Upper lobe of left lung (tissue), 6 donors: ENCODE measurements at regions not wholly inside any gene's neighbourhood (a gene's known extent, or its start where the extent isn't known, plus 50 kb on each side); places are given as distances from the start of the nearest gene placed in this dataset.
A peak's percentile ranks its signal among the peaks of the same experiment; 100 is the strongest.

Source experiments
- ATAC-seq, 2 donors: fragments of 200-7000 bp; cut with Tn5 transposase; one replicate each; pipeline ENCODE4 v1.9.1; 2022; ENCODE audit warnings: mild to moderate bottlenecking in 2 of 2, moderate library complexity in 2 of 2; ENCODE audit not compliant: low FRiP score in 2 of 2
- DNase-seq, 2 donors: peaks; one replicate each; pipeline ENCODE4 v3.0.0-alpha.2; 2019 to 2020
- H3K27ac ChIP-seq, 4 donors: fragments of 200-600 bp; sonication (generic); one replicate each; pipeline ENCODE4 v1.5.1; 2016 to 2019
- H3K27me3 ChIP-seq, 4 donors: fragments of 200-600 bp; sonication (generic); one replicate each; pipeline ENCODE4 v1.5.1; 2017 to 2019
- H3K36me3 ChIP-seq, 4 donors: fragments of 200-600 bp; sonication (generic); one replicate each; pipeline ENCODE4 v1.5.1; 2016 to 2019
- H3K4me1 ChIP-seq, 4 donors: fragments of 200-600 bp; sonication (generic); one replicate each; pipeline ENCODE4 v1.5.1; 2018 to 2019
- H3K4me3 ChIP-seq, 4 donors: fragments of 200-600 bp; sonication (generic); one replicate each; pipeline ENCODE4 v1.5.1; 2017 to 2019; ENCODE audit warnings: mild to moderate bottlenecking in 2 of 4, moderate library complexity in 1 of 4
- H3K9me3 ChIP-seq, 4 donors: fragments of 200-600 bp; sonication (generic); one replicate each; pipeline ENCODE4 v1.5.1; 2018 to 2019
- CTCF ChIP-seq, 6 experiments: fragments of 450-650 bp in 4 of 6; fragments of 200-600 bp in 2 of 6; sonication (generic) in 2 of 6; IDR thresholded peaks; one replicate each; pipeline ENCODE4 v1.5.1; 2016 to 2019; ENCODE audit warnings: antibody characterized with exemption in 6 of 6
- EP300 ChIP-seq, 4 donors: sonication (generic); formaldehyde crosslinking; IDR thresholded peaks; one replicate each; pipeline ENCODE4 v1.5.1; 2017; ENCODE audit warnings: antibody characterized with exemption in 4 of 4, control low read depth in 2 of 4
- POLR2A ChIP-seq, 4 donors: fragments of 450-650 bp; IDR thresholded peaks; one replicate each; pipeline ENCODE4 v1.5.1; 2016 to 2017; ENCODE audit warnings: antibody characterized with exemption in 4 of 4, mild to moderate bottlenecking in 2 of 4
- POLR2AphosphoS5 ChIP-seq, 2 donors: sonication (generic); formaldehyde crosslinking; IDR thresholded peaks; one replicate each; pipeline ENCODE4 v1.5.1; 2017; ENCODE audit warnings: antibody characterized with exemption in 2 of 2
- WGBS, 2 donors: methylation state at CpG; one replicate each; pipeline ENCODE4 v1.1.5; 2017 to 2018; 5-methylcytosine and 5-hydroxymethylcytosine counted together
- donor health status: DM: no; HTN: no; CAD: no; lungs with moderate emphysema.
- donor health status: DM: no; HTN: yes; CAD: no; lungs with severe emphysema.

GRCh38 chr1:58857680-58858673 lies 74.1 kb upstream of the JUN start:
- H3K4me3 ChIP-seq = no peak overlapping the region
- peaks cover 17 to 26% (median 23%) of the 10 kb centered on the region in 4 donors for H3K4me1 ChIP-seq
- no peaks in the 10 kb centered on the region for H3K36me3 ChIP-seq
- H3K27ac ChIP-seq = peak overlapping the region in 1 of 4 donors; percentile 21
- H3K9me3 ChIP-seq = no peaks in the 10 kb centered on the region
- TF ChIP-seq CTCF (IDR thresholded peaks at IDR 0.05) (no peak), POLR2AphosphoS5 (IDR thresholded peaks at IDR 0.05) (no peak), EP300 (IDR thresholded peaks at IDR 0.05) (no peak), POLR2A (IDR thresholded peaks at IDR 0.05) (no peak)
- H3K27me3 ChIP-seq = no peaks in the 10 kb centered on the region
- ATAC-seq = peak in 1 of 2 donors; percentile 21
- 58 to 67% methylated on average over 3 of the region's 3 CpGs for WGBS, 2 donors
- no peak for DNase-seq

GRCh38 chr1:58859769-58860485 lies 76.1 kb upstream of the JUN start:
- DNase-seq (no peak), ATAC-seq (peak in 1 of 2 donors; percentile 21)
- WGBS, 2 donors = 88 to 89% methylated on average over 3 of the region's 3 CpGs
- H3K9me3 ChIP-seq = no peaks in the 10 kb centered on the region
- no peak for TF ChIP-seq POLR2AphosphoS5 (IDR thresholded peaks at IDR 0.05)
- TF ChIP-seq EP300 (IDR thresholded peaks at IDR 0.05) = no peak
- no peak for TF ChIP-seq CTCF (IDR thresholded peaks at IDR 0.05)
- no peak for TF ChIP-seq POLR2A (IDR thresholded peaks at IDR 0.05)
- no peak overlapping the region for H3K4me3 ChIP-seq
- H3K4me1 ChIP-seq = peaks cover 9 to 17% (median 14%) of the 10 kb centered on the region in 4 donors
- H3K36me3 ChIP-seq = no peaks in the 10 kb centered on the region
- H3K27me3 ChIP-seq = no peaks in the 10 kb centered on the region
- H3K27ac ChIP-seq = no peak overlapping the region

GRCh38 chr1:58861076-58861475 lies 77.2 kb upstream of the JUN start:
- no peak overlapping the region for H3K4me3 ChIP-seq

GRCh38 chr1:58861506-58861905 lies 77.7 kb upstream of the JUN start:
- Histone ChIP-seq H3K4me1 (peaks cover 5 to 15% (median 8%) of the 10 kb centered on the region in 4 donors), H3K27me3 (no peaks in the 10 kb centered on the region), H3K36me3 (no peaks in the 10 kb centered on the region), H3K27ac (no peak overlapping the region), H3K9me3 (no peaks in the 10 kb centered on the region), H3K4me3 (no peak overlapping the region)
- no peak for TF ChIP-seq POLR2AphosphoS5 (IDR thresholded peaks at IDR 0.05)
- no peak for TF ChIP-seq EP300 (IDR thresholded peaks at IDR 0.05)
- no peak for TF ChIP-seq CTCF (IDR thresholded peaks at IDR 0.05)
- TF ChIP-seq POLR2A (IDR thresholded peaks at IDR 0.05) = no peak
- DNase-seq (no peak), ATAC-seq (no peak)

More at GRCh38 chr1:58861076-58861475, 77.2 kb upstream of the JUN start:
- no peak for ATAC-seq
- 75 to 86% methylated on average over 1 of the region's 1 CpG for WGBS, 2 donors
- H3K27me3 ChIP-seq = no peaks in the 10 kb centered on the region
- TF ChIP-seq EP300 (IDR thresholded peaks at IDR 0.05) = no peak
- TF ChIP-seq POLR2AphosphoS5 (IDR thresholded peaks at IDR 0.05) = no peak
- TF ChIP-seq CTCF (IDR thresholded peaks at IDR 0.05) = no peak
- TF ChIP-seq POLR2A (IDR thresholded peaks at IDR 0.05) = no peak
- no peaks in the 10 kb centered on the region for H3K36me3 ChIP-seq
- DNase-seq = no peak
- no peaks in the 10 kb centered on the region for H3K9me3 ChIP-seq
- H3K4me1 ChIP-seq = peaks cover 5 to 15% (median 8%) of the 10 kb centered on the region in 4 donors
- no peak overlapping the region for H3K27ac ChIP-seq
